HepG2 (cell line): ENCODE measurements at regions not wholly inside any gene's neighbourhood (a gene's known extent, or its start where the extent isn't known, plus 50 kb on each side); places are given as distances from the start of the nearest gene placed in this dataset.

Experiments
- FOXM1 ChIP-seq: sonication (generic); formaldehyde crosslinking; IDR thresholded peaks from 2 replicates; pipeline ENCODE4 v1.5.0; 2020; ENCODE audit warnings: missing genetic modification reagents
- HNRNPUL1 ChIP-seq: fragments of 200-400 bp; formaldehyde crosslinking; IDR thresholded peaks from 2 replicates; pipeline ENCODE4 v1.6.1; 2017; ENCODE audit warnings: low read depth, mild to moderate bottlenecking, low read length, moderate library complexity
- MIER2 ChIP-seq: IDR thresholded peaks from 2 replicates; pipeline ENCODE4 v1.6.1; 2016; ENCODE audit warnings: missing biosample characterization, missing genetic modification reagents
- RBFOX2 ChIP-seq: fragments of 200-400 bp; formaldehyde crosslinking; IDR thresholded peaks from 2 replicates; pipeline ENCODE4 v1.6.1; 2017; ENCODE audit warnings: low read depth, mild to moderate bottlenecking, low read length
- SALL1 ChIP-seq: sonication (generic); formaldehyde crosslinking; IDR thresholded peaks from 2 replicates; pipeline ENCODE4 v1.8.0; 2022; ENCODE audit warnings: mild to moderate bottlenecking, missing genetic modification reagents
- SOX6 ChIP-seq, 2 experiments: fragments of 450-650 bp in 1 of 2; sonication (generic) in 1 of 2; formaldehyde crosslinking in 1 of 2; IDR thresholded peaks; 2 replicates each; pipeline versions ENCODE4 v1.4.0 to v1.6.1; 2017 to 2020; ENCODE audit warnings: antibody characterized with exemption in 1 of 2, mild to moderate bottlenecking in 1 of 2, missing genetic modification reagents in 1 of 2
- STAT5B ChIP-seq: sonication (generic); formaldehyde crosslinking; IDR thresholded peaks from 2 replicates; pipeline ENCODE4 v1.4.0; 2020; ENCODE audit warnings: missing genetic modification reagents
- TARDBP ChIP-seq: sonication (generic); formaldehyde crosslinking; IDR thresholded peaks from 2 replicates; pipeline ENCODE4 v1.8.0; 2022; ENCODE audit warnings: mild to moderate bottlenecking, missing genetic modification reagents
- TBP ChIP-seq: sonication (generic); formaldehyde crosslinking; IDR thresholded peaks from 2 replicates; pipeline ENCODE4 v1.5.0; 2020; ENCODE audit warnings: missing genetic modification reagents
- ZBTB38 ChIP-seq: sonication (generic); formaldehyde crosslinking; IDR thresholded peaks from 2 replicates; pipeline ENCODE4 v1.5.1; 2020; ENCODE audit warnings: mild to moderate bottlenecking, missing genetic modification reagents
- ZBTB43 ChIP-seq: sonication (generic); formaldehyde crosslinking; conservative IDR thresholded peaks from 2 replicates; pipeline ENCODE4 v1.4.0; 2020; ENCODE audit warnings: missing genetic modification reagents
- ZFP41 ChIP-seq: sonication (generic); formaldehyde crosslinking; IDR thresholded peaks from 2 replicates; pipeline ENCODE4 v1.4.0; 2020; ENCODE audit warnings: mild to moderate bottlenecking, missing genetic modification reagents, borderline replicate concordance
- ZGPAT ChIP-seq: IDR thresholded peaks from 2 replicates; pipeline ENCODE4 v1.6.1; 2016; ENCODE audit warnings: mild to moderate bottlenecking
- ZNF124 ChIP-seq: sonication (generic); formaldehyde crosslinking; IDR thresholded peaks from 2 replicates; pipeline ENCODE4 v1.4.0; 2020; ENCODE audit warnings: missing genetic modification reagents
- ZNF280D ChIP-seq: sonication (generic); formaldehyde crosslinking; IDR thresholded peaks from 2 replicates; pipeline ENCODE4 v1.5.1; 2020; ENCODE audit warnings: mild to moderate bottlenecking, missing genetic modification reagents
- ZNF296 ChIP-seq: sonication (generic); formaldehyde crosslinking; conservative IDR thresholded peaks from 2 replicates; pipeline ENCODE4 v1.5.0; 2020; ENCODE audit warnings: mild to moderate bottlenecking, missing genetic modification reagents
- ZNF30 ChIP-seq: sonication (generic); formaldehyde crosslinking; IDR thresholded peaks from 2 replicates; pipeline ENCODE4 v1.5.0; 2020; ENCODE audit warnings: mild to moderate bottlenecking, missing genetic modification reagents
- ZNF510 ChIP-seq: sonication (generic); formaldehyde crosslinking; IDR thresholded peaks from 2 replicates; pipeline ENCODE4 v1.4.0; 2020; ENCODE audit warnings: low read depth, mild to moderate bottlenecking, missing genetic modification reagents
- ZNF800 ChIP-seq: sonication (generic); formaldehyde crosslinking; IDR thresholded peaks from 2 replicates; pipeline ENCODE4 v1.4.0; 2020; ENCODE audit warnings: missing genetic modification reagents
- ZSCAN31 ChIP-seq: sonication (generic); formaldehyde crosslinking; IDR thresholded peaks from 2 replicates; pipeline ENCODE4 v1.5.0; 2020; ENCODE audit warnings: low read depth, mild to moderate bottlenecking, missing genetic modification reagents

- TF ChIP-seq ZBTB43 (CRISPR knock-in tag) (peak; percentile 70; the same call in 1 of the 2 replicates), ZGPAT (CRISPR knock-in tag) (peak; percentile 37; the same call in 1 of the 2 replicates), ZNF800 (CRISPR knock-in tag) (peak; percentile 70; the same call in 1 of the 2 replicates), HNRNPUL1 (no peak), TARDBP (peak; percentile 49; the same call in 1 of the 2 replicates), SALL1 (CRISPR knock-in tag) (peak; percentile 49; the same call in 1 of the 2 replicates), ZFP41 (CRISPR knock-in tag) (no peak), ZNF296 (CRISPR knock-in tag) (no peak), ZSCAN31 (CRISPR knock-in tag) (0 out of 2 replicates have a peak, but pooled peaks have one; percentile 29), MIER2 (CRISPR knock-in tag) (0 out of 2 replicates have a peak, but pooled peaks have one; percentile 35), STAT5B (CRISPR knock-in tag) (no peak), RBFOX2 (peak; percentile 5; the same call in 1 of the 2 replicates), SOX6 (IDR thresholded peaks at IDR 0.05) (no peak), SOX6 (CRISPR knock-in tag; IDR thresholded peaks at IDR 0.05) (peak; percentile 62; the same call in 1 of the 2 replicates), TBP (no peak), ZNF124 (CRISPR knock-in tag) (0 out of 2 replicates have a peak, but pooled peaks have one; percentile 36), ZNF280D (CRISPR knock-in tag) (peak; percentile 80; the same call in 1 of the 2 replicates), FOXM1 (CRISPR knock-in tag) (no peak), ZNF510 (CRISPR knock-in tag) (0 out of 2 replicates have a peak, but pooled peaks have one; percentile 7), ZNF30 (CRISPR knock-in tag) (no peak), ZBTB38 (CRISPR knock-in tag) (no peak)
Measured at GRCh38 chr2:145755019-145755837, 1235.3 kb upstream of the ZEB2 start (continued).
